Glutamatergic neuron (in vitro differentiated cells): ENCODE measurements at regions not wholly inside any gene's neighbourhood (a gene's known extent, or its start where the extent isn't known, plus 50 kb on each side); places are given as distances from the start of the nearest gene placed in this dataset.

Source experiments
- DNase-seq: peaks from one replicate; pipeline ENCODE4 v3.0.0; 2022
- H3K27ac Mint-ChIP-seq: one replicate; pipeline ENCODE4 v1.8.0; 2020; ENCODE audit warnings: mild to moderate bottlenecking, mixed read lengths, inconsistent platforms; ENCODE audit not compliant: unreplicated experiment
- H3K27me3 Mint-ChIP-seq: one replicate; pipeline ENCODE4 v1.8.0; 2020; ENCODE audit warnings: mild to moderate bottlenecking, moderate library complexity, mixed read lengths, inconsistent platforms; ENCODE audit not compliant: unreplicated experiment
- H3K36me3 Mint-ChIP-seq: one replicate; pipeline ENCODE4 v1.8.0; 2020; ENCODE audit warnings: mild to moderate bottlenecking, mixed read lengths, inconsistent platforms; ENCODE audit not compliant: unreplicated experiment
- H3K4me1 Mint-ChIP-seq: one replicate; pipeline ENCODE4 v1.8.0; 2020; ENCODE audit warnings: mild to moderate bottlenecking, low read depth, mixed read lengths, inconsistent platforms; ENCODE audit not compliant: unreplicated experiment
- H3K4me3 Mint-ChIP-seq: one replicate; pipeline ENCODE4 v1.8.0; 2020; ENCODE audit warnings: mild to moderate bottlenecking, mixed read lengths, inconsistent platforms; ENCODE audit not compliant: unreplicated experiment
- H3K9me3 Mint-ChIP-seq: one replicate; pipeline ENCODE4 v1.8.0; 2020; ENCODE audit warnings: mild to moderate bottlenecking, moderate library complexity, mixed read lengths, inconsistent platforms; ENCODE audit not compliant: unreplicated experiment
- CTCF ChIP-seq: fragments of 200-600 bp; sonication (generic); IDR thresholded peaks from one replicate; pipeline ENCODE4 v1.5.0; 2021; ENCODE audit not compliant: partially characterized antibody, unreplicated experiment

- Mint-ChIP-seq H3K36me3 (peaks cover 4% of the 10 kb centered on the region), H3K4me1 (no peaks in the 10 kb centered on the region), H3K4me3 (no peak overlapping the region), H3K27ac (no peak overlapping the region), H3K9me3 (peaks cover 3% of the 10 kb centered on the region), H3K27me3 (no peaks in the 10 kb centered on the region)
- DNase-seq, result no peak
- TF ChIP-seq CTCF, result no peak
Measured at GRCh38 chr12:45138609-45139008, 77.3 kb upstream of the ANO6 start.

- no peak overlapping the region for H3K27ac Mint-ChIP-seq
- no peak overlapping the region for H3K4me3 Mint-ChIP-seq
Measured at GRCh38 chr12:45148006-45148405, 67.9 kb upstream of the ANO6 start.

GRCh38 chr12:45148619-45149018 is 67.3 kb upstream of the ANO6 start:
- Mint-ChIP-seq H3K4me1 (no peaks in the 10 kb centered on the region), H3K27ac (no peak overlapping the region), H3K9me3 (peaks cover 4% of the 10 kb centered on the region), H3K4me3 (no peak overlapping the region), H3K36me3 (peaks cover 11% of the 10 kb centered on the region), H3K27me3 (no peaks in the 10 kb centered on the region)
- DNase-seq, result no peak
- TF ChIP-seq CTCF, result no peak

More at GRCh38 chr12:45148006-45148405, 67.9 kb upstream of the ANO6 start:
- Mint-ChIP-seq H3K27me3 (no peaks in the 10 kb centered on the region), H3K4me1 (no peaks in the 10 kb centered on the region), H3K9me3 (peaks cover 4% of the 10 kb centered on the region), H3K36me3 (peaks cover 11% of the 10 kb centered on the region)
- DNase-seq, result no peak
- TF ChIP-seq CTCF, result no peak

- Mint-ChIP-seq H3K4me1 (no peaks in the 10 kb centered on the region), H3K36me3 (peaks cover 12% of the 10 kb centered on the region), H3K4me3 (no peak overlapping the region), H3K27me3 (peaks cover 2% of the 10 kb centered on the region), H3K9me3 (peaks cover 4% of the 10 kb centered on the region), H3K27ac (no peak overlapping the region)
- DNase-seq, result peak; percentile 14
- TF ChIP-seq CTCF, result no peak
Measured at GRCh38 chr12:45165284-45165683, 50.6 kb upstream of the ANO6 start.

GRCh38 chr12:45166056-45166455 is 49.8 kb upstream of the ANO6 start:
- peaks cover 2% of the 10 kb centered on the region for H3K27me3 Mint-ChIP-seq
- H3K27ac Mint-ChIP-seq, result no peak overlapping the region
- H3K4me3 Mint-ChIP-seq, result no peak overlapping the region
- H3K36me3 Mint-ChIP-seq, result peaks cover 12% of the 10 kb centered on the region
- DNase-seq, result no peak
- no peaks in the 10 kb centered on the region for H3K4me1 Mint-ChIP-seq
- peaks cover 4% of the 10 kb centered on the region for H3K9me3 Mint-ChIP-seq
- TF ChIP-seq CTCF, result no peak
